AG10803 (cell line): ENCODE measurements at regions not wholly inside any gene's neighbourhood (a gene's known extent, or its start where the extent isn't known, plus 50 kb on each side); places are given as distances from the start of the nearest gene placed in this dataset.

Experiments used
- DNase-seq: peaks from one replicate; pipeline ENCODE4 v3.0.0; 2010; ENCODE audit warnings: low read depth
- H3K4me3 ChIP-seq: 2 replicates; pipeline ENCODE4 v1.5.1; 2011; ENCODE audit warnings: mild to moderate bottlenecking, low read length, control low read depth
- TF ChIP-seq, protein P1 (sequence below): conservative IDR thresholded peaks from 2 replicates; pipeline ENCODE4 v1.5.1; 2011; ENCODE audit warnings: mild to moderate bottlenecking, low read length, control low read depth, inconsistent platforms

DNA sequence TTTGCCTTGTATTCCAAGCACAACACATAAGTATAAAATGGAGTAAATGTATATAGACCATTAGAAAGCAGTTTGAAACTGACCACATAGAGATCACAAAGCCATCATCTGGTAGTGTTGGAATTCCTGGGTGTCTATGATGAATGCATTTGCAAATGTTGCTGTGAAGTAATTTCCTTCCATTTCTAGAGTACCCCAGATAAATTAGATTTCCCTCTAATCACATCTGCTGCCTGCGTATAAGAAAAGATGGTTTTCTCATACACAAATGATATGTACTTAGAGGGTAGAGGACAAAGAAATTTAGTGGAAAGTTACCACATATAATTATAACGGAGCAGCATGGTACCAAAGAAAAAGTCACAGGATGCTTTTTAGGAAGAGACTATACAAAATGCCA, 1117.8 kb downstream of the IGSF11 start:
- no peak overlapping the region for H3K4me3 ChIP-seq
- TF ChIP-seq, protein P1, sequence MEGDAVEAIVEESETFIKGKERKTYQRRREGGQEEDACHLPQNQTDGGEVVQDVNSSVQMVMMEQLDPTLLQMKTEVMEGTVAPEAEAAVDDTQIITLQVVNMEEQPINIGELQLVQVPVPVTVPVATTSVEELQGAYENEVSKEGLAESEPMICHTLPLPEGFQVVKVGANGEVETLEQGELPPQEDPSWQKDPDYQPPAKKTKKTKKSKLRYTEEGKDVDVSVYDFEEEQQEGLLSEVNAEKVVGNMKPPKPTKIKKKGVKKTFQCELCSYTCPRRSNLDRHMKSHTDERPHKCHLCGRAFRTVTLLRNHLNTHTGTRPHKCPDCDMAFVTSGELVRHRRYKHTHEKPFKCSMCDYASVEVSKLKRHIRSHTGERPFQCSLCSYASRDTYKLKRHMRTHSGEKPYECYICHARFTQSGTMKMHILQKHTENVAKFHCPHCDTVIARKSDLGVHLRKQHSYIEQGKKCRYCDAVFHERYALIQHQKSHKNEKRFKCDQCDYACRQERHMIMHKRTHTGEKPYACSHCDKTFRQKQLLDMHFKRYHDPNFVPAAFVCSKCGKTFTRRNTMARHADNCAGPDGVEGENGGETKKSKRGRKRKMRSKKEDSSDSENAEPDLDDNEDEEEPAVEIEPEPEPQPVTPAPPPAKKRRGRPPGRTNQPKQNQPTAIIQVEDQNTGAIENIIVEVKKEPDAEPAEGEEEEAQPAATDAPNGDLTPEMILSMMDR, result no peak
- no peak for DNase-seq

DNA sequence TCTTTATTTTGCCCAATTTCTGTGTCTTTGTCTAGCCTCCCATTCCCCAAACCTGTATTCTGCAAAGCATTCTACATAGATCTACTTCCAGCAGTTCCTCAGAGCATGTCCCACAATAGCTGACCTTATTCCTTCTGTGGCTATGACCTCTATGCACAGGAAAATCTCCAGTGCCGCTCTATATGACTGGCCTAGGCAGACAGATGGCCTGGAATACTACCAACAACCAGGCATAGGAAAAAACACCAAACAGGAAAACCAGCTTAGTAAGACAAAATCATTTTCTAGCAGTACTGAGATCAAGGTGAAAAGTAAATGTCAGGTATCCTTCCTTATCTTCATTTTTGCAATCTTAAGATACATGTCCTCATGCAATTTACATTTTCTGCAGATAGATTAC, 1115.0 kb downstream of the IGSF11 start:
- no peak for DNase-seq
- no peak overlapping the region for H3K4me3 ChIP-seq
- TF ChIP-seq, protein P1, result no peak

DNA sequence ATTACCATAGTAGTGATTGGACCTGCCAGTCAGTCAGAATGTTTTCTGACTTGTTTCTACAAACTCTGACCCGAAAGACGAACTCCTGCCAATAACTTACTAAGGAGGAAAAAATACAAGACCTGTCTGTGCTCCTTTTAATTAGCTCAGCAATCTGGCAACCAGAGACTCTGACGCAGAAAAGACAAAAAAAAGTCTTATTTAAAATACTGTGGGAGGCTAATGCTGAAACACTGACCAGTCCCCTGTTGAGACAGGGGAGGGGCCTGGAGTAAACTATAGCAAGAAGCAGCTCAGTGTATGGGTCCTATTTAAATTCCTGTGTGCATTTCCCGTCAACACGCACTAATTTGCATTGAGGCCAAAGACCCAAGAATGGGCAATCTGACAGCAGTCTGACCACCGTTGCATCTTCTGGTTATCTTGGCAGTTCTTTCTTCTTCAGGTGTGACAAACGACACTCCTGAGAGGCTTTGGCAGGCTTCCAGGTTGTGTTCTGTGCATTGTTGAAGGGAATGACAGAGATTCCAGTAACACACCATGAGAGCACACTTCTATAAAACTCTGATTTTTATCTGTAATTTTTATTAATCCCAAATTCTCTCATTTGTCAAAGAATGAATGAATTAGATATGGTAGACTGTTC, 1114.3 kb downstream of the IGSF11 start:
- DNase-seq, result no peak
- TF ChIP-seq, protein P1, result no peak
- no peak overlapping the region for H3K4me3 ChIP-seq

DNA sequence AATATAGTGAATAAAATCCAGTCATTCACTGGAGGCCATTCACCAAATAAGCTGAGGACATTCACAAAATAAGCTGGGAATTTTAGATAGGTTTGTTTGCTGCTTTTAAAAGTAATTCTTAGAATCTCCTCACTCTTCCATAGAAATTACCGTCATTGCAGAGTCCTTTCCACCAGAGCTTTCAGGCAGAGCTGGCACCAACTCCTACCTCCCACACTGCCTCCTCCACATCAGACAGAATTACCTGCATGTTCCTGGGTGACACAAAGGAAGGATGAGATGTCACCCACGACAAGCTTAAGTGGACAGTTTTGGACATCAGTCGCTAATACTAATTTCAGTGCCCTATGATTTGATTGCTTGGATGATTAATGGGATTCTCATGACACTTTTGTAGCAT, 1113.2 kb downstream of the IGSF11 start:
- H3K4me3 ChIP-seq, result no peak overlapping the region
- no peak for DNase-seq
- TF ChIP-seq, protein P1, result no peak

DNA sequence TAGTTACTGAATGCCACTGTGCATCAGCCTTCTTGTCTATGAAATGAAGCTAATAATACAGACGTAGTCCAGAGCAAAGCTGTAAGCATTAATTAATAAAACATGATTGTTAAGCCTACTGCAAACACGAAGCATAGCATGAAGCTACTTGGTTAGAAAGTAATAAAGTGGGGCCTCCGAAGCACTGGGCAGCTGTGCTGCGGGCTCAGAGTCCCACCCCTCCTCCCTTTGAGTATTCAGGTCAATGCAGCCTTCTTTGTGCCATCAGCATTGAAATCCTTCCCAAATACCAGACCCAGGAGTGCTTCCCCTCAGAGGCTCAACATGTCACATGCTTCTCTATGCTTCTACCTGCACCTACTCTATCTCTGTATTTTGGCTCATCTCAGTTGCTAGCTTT, 1112.6 kb downstream of the IGSF11 start:
- H3K4me3 ChIP-seq, result no peak overlapping the region
- no peak for DNase-seq
- TF ChIP-seq, protein P1, result no peak

DNA sequence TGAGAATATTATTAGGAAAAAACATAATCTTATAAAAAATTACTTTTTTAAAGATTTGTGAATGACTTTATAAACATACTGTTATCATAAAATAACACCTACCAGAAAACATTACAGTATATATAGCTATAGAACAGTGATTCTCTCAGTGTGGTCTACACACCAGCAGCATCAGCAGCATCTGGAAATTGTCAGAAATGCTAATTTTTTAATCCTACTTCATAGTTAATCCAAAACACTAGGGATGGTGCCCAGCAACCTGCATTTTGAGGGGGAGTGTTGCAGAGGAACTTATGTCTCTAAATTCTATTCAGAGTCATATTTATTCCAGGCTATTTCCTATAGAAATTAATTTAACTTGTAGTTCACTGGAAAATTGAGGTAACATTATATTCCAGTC, 1107.8 kb downstream of the IGSF11 start:
- H3K4me3 ChIP-seq, result no peak overlapping the region
- TF ChIP-seq, protein P1, result no peak
- no peak for DNase-seq

DNA sequence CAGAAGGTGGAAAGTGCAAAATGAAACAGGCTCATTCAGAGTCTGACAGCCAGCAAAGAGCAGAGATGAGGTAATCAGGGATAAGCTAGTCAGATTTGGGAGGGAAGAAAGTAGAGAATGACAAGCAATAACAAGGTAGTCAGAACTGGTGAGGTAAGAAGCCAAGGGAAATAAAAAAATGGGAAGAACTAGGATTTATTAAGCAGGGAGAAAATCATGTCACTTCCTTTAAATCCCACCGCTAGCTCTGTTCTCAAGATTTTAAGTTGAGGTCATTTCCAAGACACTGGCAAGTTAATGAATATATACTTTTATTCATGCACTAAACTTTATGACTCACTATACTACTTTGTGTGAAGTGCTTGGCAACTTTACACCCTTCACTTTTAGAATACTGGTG, 1106.8 kb downstream of the IGSF11 start:
- no peak overlapping the region for H3K4me3 ChIP-seq
- TF ChIP-seq, protein P1, result no peak
- no peak for DNase-seq
